B cell (primary cell): ENCODE measurements at regions not wholly inside any gene's neighbourhood (a gene's known extent, or its start where the extent isn't known, plus 50 kb on each side); places are given as distances from the start of the nearest gene placed in this dataset.

Source experiments
- EZH2 ChIP-seq: IDR thresholded peaks from 2 replicates; pipeline ENCODE4 v1.6.1; 2012; ENCODE audit warnings: borderline replicate concordance, low read depth, mild to moderate bottlenecking, moderate library complexity, low read length; ENCODE audit not compliant: insufficient read depth, poor library complexity, severe bottlenecking
- TF ChIP-seq, protein P1 (sequence below): fragments of 200-600 bp; IDR thresholded peaks from one replicate; pipeline ENCODE4 v1.8.0; 2022; ENCODE audit warnings: antibody characterized with exemption, mild to moderate bottlenecking

- TF ChIP-seq, protein P1, sequence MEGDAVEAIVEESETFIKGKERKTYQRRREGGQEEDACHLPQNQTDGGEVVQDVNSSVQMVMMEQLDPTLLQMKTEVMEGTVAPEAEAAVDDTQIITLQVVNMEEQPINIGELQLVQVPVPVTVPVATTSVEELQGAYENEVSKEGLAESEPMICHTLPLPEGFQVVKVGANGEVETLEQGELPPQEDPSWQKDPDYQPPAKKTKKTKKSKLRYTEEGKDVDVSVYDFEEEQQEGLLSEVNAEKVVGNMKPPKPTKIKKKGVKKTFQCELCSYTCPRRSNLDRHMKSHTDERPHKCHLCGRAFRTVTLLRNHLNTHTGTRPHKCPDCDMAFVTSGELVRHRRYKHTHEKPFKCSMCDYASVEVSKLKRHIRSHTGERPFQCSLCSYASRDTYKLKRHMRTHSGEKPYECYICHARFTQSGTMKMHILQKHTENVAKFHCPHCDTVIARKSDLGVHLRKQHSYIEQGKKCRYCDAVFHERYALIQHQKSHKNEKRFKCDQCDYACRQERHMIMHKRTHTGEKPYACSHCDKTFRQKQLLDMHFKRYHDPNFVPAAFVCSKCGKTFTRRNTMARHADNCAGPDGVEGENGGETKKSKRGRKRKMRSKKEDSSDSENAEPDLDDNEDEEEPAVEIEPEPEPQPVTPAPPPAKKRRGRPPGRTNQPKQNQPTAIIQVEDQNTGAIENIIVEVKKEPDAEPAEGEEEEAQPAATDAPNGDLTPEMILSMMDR = no peak
- TF ChIP-seq EZH2 = no peak
These were observed 156.7 kb downstream of the QPCT start for GRCh38 chr2:37501113-37501512.
